Gastroesophageal sphincter (tissue), 3 donors: ENCODE measurements at regions not wholly inside any gene's neighbourhood (a gene's known extent, or its start where the extent isn't known, plus 50 kb on each side); places are given as distances from the start of the nearest gene placed in this dataset.

Source experiments
- CTCF ChIP-seq, 4 experiments: fragments of 200-600 bp in 2 of 4; fragments of 450-650 bp in 2 of 4; sonication (generic) in 1 of 4; IDR thresholded peaks; one replicate each; pipeline ENCODE4 v1.5.1; 2017 to 2019; ENCODE audit warnings: antibody characterized with exemption in 4 of 4, mild to moderate bottlenecking in 2 of 4, moderate library complexity in 2 of 4
- EP300 ChIP-seq: sonication (generic); formaldehyde crosslinking; IDR thresholded peaks from one replicate; pipeline ENCODE4 v1.6.1; 2017; ENCODE audit warnings: antibody characterized with exemption, mild to moderate bottlenecking
- POLR2A ChIP-seq, 2 donors: fragments of 450-650 bp; IDR thresholded peaks; one replicate each; pipeline ENCODE4 v1.6.1; 2017; ENCODE audit warnings: antibody characterized with exemption in 2 of 2, mild to moderate bottlenecking in 2 of 2, moderate library complexity in 1 of 2
- POLR2AphosphoS5 ChIP-seq: sonication (generic); formaldehyde crosslinking; IDR thresholded peaks from one replicate; pipeline ENCODE4 v1.6.1; 2017; ENCODE audit warnings: antibody characterized with exemption

- TF ChIP-seq CTCF (IDR thresholded peaks at IDR 0.05), result no peak
- no peak for TF ChIP-seq POLR2AphosphoS5
- no peak for TF ChIP-seq POLR2A (IDR thresholded peaks at IDR 0.05)
- no peak for TF ChIP-seq EP300
Observed at GRCh38 chr2:131590896-131591295, 63.2 kb downstream of the CCDC74A start.
